Peyer's patch (tissue), 4 donors: ENCODE measurements at regions not wholly inside any gene's neighbourhood (a gene's known extent, or its start where the extent isn't known, plus 50 kb on each side); places are given as distances from the start of the nearest gene placed in this dataset.

Source experiments
- CTCF ChIP-seq, 6 experiments: fragments of 450-650 bp in 4 of 6; fragments of 200-600 bp in 2 of 6; sonication (generic) in 1 of 6; IDR thresholded peaks; one replicate each; pipeline ENCODE4 v1.5.1; 2017 to 2019; ENCODE audit warnings: antibody characterized with exemption in 6 of 6, mild to moderate bottlenecking in 3 of 6, moderate library complexity in 1 of 6
- POLR2A ChIP-seq, 2 donors: fragments of 450-650 bp; IDR thresholded peaks; one replicate each; pipeline ENCODE4 v1.5.1; 2017; ENCODE audit warnings: antibody characterized with exemption in 2 of 2, mild to moderate bottlenecking in 2 of 2, moderate library complexity in 2 of 2

DNA sequence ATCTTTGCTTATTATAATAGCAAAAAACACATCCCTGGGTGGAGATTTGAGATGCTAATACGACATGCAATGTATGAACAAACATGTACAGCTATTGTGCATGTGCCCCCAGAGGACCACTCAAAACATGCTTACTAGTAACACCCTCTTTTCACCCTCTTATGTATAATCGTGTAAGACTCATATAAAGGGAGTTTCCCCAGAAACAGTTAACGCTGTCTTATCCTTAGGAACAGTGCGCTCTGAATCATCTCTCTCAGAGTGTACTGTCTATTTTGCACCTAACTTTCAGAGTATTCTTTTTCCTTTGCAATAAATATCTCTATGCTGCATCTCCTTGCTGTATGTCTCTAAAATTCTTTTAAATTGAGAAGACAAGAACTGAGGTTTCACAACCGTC is 2604.0 kb downstream of the PCDH9 start:
- TF ChIP-seq POLR2A (IDR thresholded peaks at IDR 0.05) (no peak), CTCF (IDR thresholded peaks at IDR 0.05) (no peak)
